ENCODE measurements at regions not wholly inside any gene's neighbourhood (a gene's known extent, or its start where the extent isn't known, plus 50 kb on each side); places are given as distances from the start of the nearest gene placed in this dataset.

GRCh38 chr2:3101016-3101942 lies 276.3 kb downstream of the EIPR1 start:
- intact Hi-C loops (cut with micrococcal nuclease) (no loop called here), in situ Hi-C loops (cut with MboI) (no loop called here)
- peaks cover 4 to 15% of the 10 kb centered on the region in 2 experiments; a peak in 4 of 5 replicates for H3K4me1 ChIP-seq (replicated peaks in 1 of 2; ENCODE audit: control insufficient read depth in 2 of 2, insufficient read depth in 2 of 2, low read length in 2 of 2)
- WGBS (ENCODE audit: insufficient coverage, low coverage, missing lambda C conversion rate): 17% methylated on average over 33 of the region's 34 CpGs
- no peak overlapping the region for H3K4me3 ChIP-seq
- H3K4me2 ChIP-seq (ENCODE audit: insufficient read depth, low read length): no peak overlapping the region
- no peaks in the 10 kb centered on the region for H3K36me3 ChIP-seq (ENCODE audit: control insufficient read depth, insufficient read depth, low read length)
- TF ChIP-seq ZNF232 (CRISPR knock-in tag; IDR thresholded peaks at IDR 0.05): no peak
- TF ChIP-seq ZNF696 (CRISPR knock-in tag; conservative IDR thresholded peaks at IDR 0.05): no peak
- TF ChIP-seq ETV1 (tag; conservative IDR thresholded peaks at IDR 0.05; ENCODE audit: low read depth): no peak
- no peak for TF ChIP-seq TEAD4 (IDR thresholded peaks at IDR 0.05; ENCODE audit: low read length)
- no peak for TF ChIP-seq TEAD4 (CRISPR knock-in tag; IDR thresholded peaks at IDR 0.05; ENCODE audit: borderline replicate concordance)
- peak; percentile 76 for TF ChIP-seq ZBTB33 (CRISPR knock-in tag; IDR thresholded peaks at IDR 0.05)
- H3K9me1 ChIP-seq (ENCODE audit: control insufficient read depth, insufficient read depth, low read length): peaks cover 7% of the 10 kb centered on the region
- H2AFZ ChIP-seq (ENCODE audit: low read depth, low read length): no peak overlapping the region
- ChIA-PET POLR2A (interaction anchor here (0.6 to 0.9 kb wide), 5 partner anchors 8 to 540 kb away, joined by 3 to 4 read pairs (median 3); no protein-coding TSS in a partner anchor), CTCF (ENCODE audit: low intra/inter-chr PET ratio) (no interaction called here)
- no peaks in the 10 kb centered on the region for H3K79me2 ChIP-seq (ENCODE audit: control insufficient read depth, insufficient read depth, low read length)
- H3K27ac ChIP-seq (ENCODE audit: extremely low read depth, low read depth, low read length): no peak overlapping the region
- ATAC-seq: peak; percentile 14; the same call in 2 of the 3 replicates
- peaks cover 44 to 75% of the 10 kb centered on the region in 2 experiments for H3K27me3 ChIP-seq (ENCODE audit: control insufficient read depth in 2 of 2, insufficient read depth in 2 of 2, low read length in 2 of 2)
- H4K20me1 ChIP-seq (replicated peaks; ENCODE audit: control insufficient read depth, insufficient read depth, low read length): 0 out of 2 replicates have a peak, but pooled peaks cover 3% of the 10 kb centered on the region
- no peak for DNase-seq (ENCODE audit: extremely low read depth in 1 of 4, low spot score in 3 of 4)
- BruUV-seq (replicated peaks): no TSS peak
- no peak for FAIRE-seq
- H3K9me3 ChIP-seq (replicated peaks; ENCODE audit: control insufficient read depth, insufficient read depth, low read depth, low read length): no peaks in the 10 kb centered on the region
- 0 out of 4 replicates have a peak overlapping the region, but pooled peaks of 1 of the 2 experiments have one; percentile 35 for H3K9ac ChIP-seq (ENCODE audit: insufficient read depth in 1 of 2, low read depth in 2 of 2, low read length in 2 of 2)

Measured in K562 (cell line).